Glomerular endothelial cell (primary cell): ENCODE measurements at regions not wholly inside any gene's neighbourhood (a gene's known extent, or its start where the extent isn't known, plus 50 kb on each side); places are given as distances from the start of the nearest gene placed in this dataset.
"Not testable (repeated sequence)": the region's sequence is repeated elsewhere in the genome, so short reads cannot be mapped to it uniquely, and the experiment has no call there.

Source experiments
- DNase-seq: peaks from one replicate; pipeline ENCODE4 v3.0.0-alpha.2; 2011; ENCODE audit warnings: low read depth, low spot score; ENCODE audit errors: extremely low read depth

DNA sequence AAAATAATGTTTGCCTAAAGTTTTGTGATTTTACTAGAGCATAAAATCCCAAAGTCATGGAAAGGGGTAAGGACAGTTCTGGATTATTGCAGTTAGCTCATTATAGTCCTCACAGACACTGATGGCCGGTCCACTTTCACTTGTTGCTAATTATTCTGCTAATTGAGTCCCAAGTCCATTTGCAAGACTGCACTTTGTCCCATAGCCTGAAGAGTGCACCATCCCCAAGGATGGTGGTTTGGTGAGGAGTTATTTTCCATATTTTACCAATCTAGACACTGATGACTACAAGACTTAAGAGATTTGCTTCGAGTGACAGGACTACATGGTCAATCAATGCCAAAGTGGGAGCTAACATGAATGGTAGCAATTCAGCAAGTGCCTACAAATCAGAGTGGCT, 181.8 kb upstream of the CACNA2D1 start:
- no peak for DNase-seq

DNA sequence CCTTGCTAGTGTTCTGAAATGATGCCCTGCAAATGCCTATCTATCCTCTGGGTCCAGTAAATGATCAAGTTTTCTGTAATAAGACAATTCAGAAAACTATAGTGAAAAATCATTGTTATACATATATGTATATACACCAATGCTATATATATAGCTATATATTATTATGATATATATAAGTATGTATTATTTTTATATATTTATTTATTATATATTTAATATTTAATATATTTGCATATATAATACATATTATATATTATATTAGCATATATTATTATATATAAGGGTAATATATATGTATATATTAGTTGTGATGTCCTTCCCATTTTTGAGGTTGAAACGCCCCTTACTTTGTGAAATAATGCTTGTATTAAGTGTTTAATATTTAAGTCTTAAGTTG, 181.4 kb upstream of the CACNA2D1 start:
- DNase-seq, result no peak

DNA sequence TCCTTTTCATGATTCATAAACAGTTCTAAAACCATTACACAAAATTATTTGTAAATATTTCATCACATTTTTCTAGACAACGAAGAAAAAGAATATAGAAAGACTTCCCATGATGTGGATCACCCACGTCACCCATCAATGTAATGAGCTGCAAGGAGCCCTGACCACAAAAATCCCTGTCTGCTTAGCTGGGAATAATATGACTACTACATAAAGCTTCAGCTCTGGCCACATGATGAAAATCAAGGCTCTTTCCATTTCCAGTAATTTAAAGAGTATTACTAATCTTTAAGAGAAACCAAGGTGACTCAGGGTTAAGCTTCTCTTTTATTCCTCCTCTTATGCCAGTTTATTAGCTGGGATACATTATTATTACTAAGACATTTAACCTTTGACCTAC, 180.8 kb upstream of the CACNA2D1 start:
- DNase-seq, result no peak

DNA sequence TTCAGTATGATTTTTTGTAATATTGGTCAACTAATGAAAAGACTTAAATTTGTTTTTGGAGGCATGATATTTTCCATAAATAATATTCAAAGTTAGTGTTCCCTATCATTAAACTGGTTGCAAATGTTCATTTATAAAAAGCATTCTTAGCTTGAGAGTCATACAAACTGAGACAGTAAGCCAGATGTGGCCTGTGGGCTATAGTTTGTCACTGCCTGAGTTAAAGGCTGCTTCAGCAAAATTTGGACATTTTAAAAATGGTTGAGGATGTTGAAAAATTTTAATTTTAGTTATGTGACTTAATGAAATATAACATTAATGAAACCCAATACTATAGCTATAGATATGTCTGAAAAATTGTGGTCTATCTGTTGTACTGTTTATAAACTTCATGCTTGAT, 180.2 kb upstream of the CACNA2D1 start:
- DNase-seq, result no peak

DNA sequence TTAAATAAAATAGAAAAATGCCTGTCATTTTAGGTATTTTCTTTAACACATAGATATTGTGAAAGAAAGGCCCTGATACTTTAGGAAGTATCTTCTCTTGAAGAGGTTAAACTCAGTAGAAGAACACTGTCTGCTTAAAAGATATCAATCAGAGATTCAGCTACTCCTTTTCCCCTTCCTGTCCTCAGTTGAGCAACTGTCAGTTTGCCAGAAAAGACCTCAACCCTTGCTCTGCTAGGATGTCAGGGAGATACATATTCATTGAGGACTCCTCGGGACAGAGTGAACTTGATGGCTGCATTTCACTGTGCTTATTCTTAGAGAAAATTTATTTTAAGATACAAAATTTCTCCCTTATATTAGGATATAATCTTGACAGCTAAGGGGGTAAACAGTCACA, 173.6 kb upstream of the CACNA2D1 start:
- DNase-seq, result no peak

DNA sequence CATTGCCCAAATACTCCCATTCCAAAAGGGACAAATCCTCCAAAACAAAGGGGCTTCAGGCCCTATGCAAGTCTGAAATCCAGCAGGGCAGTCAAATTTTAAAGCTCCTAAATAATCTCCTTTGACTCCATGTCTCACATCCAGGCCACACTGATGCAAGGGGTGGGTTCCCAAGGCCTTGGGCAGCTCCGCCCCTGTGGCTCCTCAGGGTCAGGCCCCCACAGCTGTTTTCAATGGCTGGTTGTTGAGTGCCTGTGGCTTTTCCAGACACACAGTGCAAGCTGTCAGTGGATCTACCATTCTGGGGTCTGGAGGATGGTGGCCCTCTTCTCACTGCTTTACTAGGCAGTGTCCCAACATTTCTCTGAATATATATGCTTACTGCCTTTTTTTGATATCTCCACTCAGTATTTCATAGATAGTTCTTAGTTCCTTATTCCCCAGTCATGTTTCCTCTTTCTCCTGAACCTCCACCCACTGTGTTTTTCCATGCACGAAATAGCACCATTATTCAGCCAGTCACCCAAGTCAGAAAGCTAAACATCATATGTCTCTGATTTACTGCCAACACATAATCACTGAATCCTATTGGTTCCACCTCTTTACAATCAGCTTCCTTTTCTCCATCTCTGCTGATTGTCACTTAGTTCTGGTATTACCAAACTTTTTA, 172.6 kb upstream of the CACNA2D1 start:
- no peak for DNase-seq

DNA sequence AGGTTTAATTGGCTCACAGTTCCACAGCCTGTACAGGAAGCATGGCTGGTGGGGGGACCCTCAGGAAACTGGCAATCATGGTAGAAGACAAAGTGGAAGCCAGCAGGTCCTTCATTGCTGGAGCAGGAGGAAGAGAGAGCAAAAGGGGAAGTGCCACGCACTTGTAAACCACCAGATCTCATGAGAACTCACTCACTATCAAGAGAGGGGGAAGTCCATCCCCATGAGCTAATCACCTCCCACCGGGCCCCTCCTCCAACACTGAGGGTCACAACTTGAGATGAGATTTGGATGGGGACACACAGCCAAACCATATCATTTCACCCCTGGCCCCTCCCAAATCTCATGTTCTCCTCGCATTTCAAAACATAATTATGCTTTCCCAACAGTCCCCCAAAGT, 171.9 kb upstream of the CACNA2D1 start:
- DNase-seq, result no peak

DNA sequence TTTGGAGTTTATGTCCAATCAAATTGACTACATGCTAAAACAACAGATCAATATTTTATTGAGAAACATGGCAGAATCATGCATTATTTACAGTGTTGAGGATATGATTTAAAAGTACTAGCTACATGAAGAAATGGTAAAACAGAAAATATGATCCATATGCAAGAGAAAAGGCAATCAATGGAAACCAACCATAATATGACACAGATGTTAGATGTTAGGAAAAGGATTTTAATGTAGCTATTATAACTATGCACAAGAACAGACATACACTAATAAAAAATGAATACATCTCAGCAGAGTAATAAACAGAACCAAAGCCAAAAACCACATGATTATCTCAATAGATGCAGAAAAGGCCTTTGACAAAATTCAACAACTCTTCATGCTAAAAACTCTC, 166.2 kb upstream of the CACNA2D1 start:
- no peak for DNase-seq

DNA sequence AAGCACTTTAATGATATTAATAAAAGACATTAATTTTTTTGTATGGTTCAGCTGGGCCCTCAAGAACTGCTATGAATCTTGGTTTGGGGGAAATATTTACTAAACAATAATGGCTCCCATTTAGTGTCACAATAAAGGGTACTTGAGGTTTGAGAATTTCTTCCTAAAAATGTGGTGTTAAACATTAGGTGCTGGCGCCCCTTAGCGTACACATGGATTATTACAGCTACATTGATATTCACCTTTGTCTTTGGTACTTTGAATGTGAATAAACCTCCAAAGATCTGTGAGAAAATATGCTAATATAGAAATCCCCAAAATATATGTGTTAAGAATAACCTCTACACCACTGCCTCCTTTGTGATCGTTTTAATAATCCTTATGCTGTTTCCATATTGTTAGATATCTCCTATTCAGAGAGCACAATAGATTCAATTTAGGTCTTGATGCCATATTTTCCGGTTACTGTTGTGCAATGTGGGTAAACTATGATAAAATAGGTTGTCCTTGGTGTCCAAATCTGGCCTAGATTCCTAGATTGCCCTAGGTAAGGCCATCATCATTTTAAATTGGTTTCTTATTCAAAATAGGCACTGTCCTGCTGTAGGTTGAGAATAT, 161.8 kb upstream of the CACNA2D1 start:
- DNase-seq, result no peak

DNA sequence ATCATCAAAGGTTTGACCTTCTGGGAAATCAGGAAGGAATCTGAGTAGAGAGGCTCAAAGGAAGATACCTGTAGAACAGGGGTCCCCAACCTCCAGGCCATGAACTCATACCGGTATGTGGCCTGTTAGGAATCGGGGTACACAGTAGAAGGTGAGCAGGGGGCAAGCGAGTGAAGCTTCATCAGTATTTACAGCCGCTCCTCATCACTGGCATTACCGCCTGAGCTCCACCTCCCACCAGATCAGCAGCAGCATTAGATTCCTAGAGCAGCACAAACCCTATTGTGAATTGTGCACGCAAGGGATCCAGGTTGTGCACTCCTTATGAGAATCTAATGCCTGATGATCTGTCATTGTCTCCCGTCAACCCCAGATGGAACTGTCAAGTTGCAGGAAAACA, 158.5 kb upstream of the CACNA2D1 start:
- no peak for DNase-seq

DNA sequence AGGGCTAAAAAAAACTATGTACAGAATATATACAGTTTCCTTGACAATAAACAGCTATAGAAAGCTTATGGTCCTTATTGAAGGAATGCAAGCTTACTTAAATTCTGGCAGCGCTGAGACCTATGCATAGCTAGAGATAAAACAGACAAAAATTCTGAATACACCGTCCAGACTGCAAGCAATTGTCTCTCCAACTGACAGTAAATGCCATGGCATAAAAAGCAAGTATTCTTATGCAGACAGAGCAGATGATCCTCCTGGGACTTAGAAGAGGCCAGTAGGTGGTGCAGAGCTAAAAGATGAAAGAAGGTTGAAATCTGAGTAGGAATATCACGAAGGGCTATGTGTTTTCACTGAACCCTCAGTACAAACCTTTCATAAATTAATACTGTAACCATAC, 157.0 kb upstream of the CACNA2D1 start:
- DNase-seq, result no peak

DNA sequence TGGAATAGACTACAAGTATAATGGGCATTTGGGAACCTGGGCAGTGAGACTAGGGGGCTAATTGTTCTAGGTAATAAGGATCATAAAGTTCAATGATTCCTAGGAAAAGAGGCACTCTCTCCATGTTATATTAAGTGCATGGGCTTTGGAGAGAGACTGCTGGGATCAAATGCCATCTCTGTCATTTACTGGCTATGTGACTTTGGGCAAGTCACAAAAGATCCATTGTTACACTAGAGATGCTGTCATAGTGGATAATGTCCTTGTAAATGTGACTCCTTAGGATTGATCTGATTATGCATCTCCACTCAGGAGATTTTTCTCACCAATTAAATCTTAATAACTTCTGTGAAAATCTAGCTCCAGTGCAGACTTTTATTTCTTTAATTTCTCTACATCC, 156.3 kb upstream of the CACNA2D1 start:
- DNase-seq, result no peak

DNA sequence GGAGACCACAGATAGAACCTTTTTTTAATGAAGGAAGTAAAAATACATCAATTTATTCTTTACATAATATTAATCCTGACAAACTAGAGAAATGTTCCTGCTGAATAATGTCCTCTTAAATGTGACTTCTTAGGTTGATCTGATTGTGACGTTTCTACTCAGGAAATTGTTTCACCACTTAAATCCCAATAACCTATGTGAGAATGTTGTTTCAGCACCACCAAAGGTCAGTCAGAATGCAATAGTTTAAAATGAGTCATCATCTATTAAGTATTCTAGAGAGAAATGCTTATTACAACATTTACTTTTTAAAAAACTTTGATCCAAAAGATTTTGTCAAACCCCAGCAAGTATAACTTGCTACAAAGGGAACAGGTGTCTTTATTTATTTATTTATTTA, 155.4 kb upstream of the CACNA2D1 start:
- DNase-seq, result no peak

DNA sequence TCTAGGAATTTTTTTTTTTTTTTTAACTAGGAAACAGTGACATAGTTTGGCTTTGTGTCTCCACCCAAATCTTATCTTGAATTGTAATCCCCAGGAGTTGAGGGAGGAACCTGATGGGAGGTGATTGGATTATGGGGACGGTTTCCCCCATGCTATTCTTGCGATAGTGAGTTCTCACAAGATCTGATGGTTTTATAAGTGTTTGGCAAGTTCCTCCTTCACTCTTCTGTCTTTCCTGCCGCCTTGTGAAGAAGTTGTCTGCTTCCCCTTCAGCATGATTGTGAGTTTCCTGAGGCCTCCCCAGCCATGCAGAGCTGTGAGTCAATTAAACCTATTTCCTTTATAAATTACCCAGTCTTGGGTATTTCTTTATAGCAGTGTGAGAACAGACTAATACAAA, 152.2 kb upstream of the CACNA2D1 start:
- DNase-seq, result not testable (repeated sequence)

DNA sequence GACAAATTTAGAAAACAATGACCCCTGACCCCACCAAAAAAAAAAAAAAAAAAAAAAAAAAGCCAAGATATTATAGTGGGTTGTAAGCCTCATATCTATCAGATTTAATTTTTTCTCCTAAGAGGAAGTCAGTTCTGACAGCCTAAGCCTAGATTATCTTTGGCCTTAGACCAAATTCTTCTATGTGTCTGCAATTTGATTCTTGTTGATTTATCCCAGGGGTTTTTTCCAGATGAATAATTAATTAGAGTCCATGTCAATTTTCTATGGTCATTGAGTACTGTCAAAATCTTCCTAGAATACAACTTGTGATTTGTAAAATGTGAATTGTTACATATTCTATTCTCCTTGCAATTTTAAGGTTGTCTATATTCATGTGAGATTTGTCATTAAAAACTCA, 151.6 kb upstream of the CACNA2D1 start:
- no peak for DNase-seq

DNA sequence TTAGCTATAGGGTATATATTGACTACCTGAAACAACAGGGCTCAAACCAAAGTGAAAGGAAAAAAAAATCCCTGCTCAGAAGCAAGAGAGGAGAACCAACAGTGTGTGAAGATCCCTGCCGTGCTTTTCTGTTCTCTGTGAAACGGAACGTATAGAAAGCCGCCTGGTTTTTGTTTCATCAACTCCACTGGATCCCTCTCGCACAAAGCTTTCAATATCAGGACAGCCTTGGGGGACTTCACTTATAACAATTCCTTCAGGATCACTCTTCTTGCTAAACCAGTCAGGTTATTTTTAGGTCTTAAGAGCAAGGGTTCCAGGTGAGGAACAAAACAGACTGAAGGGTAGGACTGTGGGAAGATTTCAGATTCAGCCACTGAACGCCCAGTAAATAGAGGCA, 151.1 kb upstream of the CACNA2D1 start:
- DNase-seq, result no peak

DNA sequence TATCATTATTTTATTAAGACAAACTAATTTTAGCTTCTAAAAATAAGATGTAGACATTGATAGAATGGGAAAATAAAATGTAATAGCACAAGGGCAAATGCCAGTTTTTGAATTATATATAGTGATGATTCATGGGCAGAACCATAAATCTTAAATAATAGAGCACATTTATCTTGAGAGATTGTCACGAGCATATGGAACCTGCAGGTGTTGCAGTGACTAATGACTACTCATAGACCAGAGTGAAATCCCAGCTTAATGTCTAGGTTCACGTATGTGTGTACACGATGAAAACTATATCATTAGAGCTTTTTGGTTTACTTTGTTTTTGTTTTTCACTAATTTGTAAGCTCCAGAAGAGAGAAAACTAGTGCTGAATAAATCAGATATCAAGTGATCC, 150.2 kb upstream of the CACNA2D1 start:
- no peak for DNase-seq

DNA sequence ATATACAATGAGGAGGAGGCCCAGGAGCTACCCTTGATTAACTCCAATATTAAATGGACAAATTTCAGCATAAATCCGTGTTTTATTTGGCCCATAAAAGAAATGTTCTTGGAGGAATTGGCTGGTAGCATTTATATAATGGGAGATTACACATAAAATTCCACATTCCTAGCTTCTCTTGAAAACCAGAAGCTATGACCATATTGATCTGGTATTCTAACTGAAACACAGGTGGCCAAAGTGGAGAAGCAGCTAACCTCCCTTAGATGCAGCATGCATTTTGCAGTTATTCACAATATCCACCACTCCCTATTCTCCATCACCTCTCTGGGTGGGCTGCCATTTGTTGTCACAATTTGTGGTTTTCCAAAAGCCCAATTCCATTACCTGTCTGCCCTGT, 148.8 kb upstream of the CACNA2D1 start:
- DNase-seq, result no peak

DNA sequence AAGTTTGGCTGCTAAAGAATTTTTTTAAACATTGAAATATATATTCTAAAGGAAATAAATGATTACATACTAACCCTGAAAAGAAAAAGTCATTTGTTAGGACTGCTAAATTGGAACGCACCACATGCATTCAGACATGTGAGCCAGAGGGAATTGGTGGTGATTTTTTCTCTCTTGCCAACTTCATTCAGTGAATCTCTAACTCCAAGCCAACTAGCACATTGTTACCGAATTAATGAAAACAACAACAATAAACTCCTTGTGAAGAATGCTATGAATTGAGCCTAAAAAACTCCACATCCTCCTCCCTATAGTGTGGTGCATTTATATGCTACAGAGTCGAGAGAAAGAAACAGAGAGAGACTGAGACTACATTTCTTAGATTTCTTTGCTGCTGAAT, 135.5 kb upstream of the CACNA2D1 start:
- no peak for DNase-seq

DNA sequence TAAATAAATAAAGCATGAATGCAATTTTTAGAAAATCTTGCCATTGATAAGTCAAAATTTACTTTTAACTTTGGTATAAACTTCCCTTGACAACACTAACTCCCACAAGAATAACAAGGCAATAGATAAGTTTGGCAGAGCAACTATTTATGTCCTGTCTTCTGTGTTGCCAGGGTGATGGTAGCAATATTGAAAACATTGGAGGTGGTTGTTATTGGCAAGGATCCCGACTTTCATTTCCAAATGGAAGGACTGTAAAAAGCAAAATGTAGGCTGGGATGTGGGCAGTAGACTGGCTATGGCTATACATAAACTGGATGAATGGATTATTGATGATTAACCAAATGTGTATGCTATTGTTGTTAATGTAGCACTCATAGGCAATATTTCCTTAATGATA, 134.9 kb upstream of the CACNA2D1 start:
- DNase-seq, result no peak

DNA sequence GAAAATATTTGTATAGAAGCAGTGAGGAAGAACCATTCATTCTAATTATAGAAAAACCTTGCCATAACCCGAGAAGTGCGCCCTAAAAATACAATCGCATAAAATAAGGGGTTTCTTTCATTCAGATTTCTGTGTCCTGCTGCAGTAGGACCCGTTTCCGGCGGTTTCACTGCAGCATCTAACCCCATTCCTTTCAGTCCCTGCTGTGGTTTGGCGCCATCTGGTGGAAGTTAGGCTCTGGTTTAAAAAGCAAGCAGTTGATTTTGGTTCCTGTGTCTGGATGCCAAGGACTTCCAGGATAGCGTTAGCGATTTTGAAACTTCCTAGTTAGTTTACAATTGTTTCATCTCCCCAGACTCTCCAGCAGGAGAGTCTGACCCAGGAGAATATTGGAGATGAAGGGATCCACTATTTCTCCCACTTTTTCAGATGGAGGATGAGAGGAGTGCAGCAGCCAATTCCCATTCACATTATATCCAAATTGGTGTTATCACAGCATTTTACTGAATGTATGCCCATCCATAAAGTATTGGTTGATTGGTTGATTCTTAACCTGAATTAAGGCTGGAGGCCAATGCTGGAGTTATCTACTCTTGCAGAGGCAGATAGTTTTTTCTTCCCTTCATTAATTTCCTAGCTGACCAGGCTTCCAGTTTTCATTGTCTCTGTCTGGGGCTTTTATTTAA, 128.8 kb upstream of the CACNA2D1 start:
- DNase-seq, result peak; percentile 71

DNA sequence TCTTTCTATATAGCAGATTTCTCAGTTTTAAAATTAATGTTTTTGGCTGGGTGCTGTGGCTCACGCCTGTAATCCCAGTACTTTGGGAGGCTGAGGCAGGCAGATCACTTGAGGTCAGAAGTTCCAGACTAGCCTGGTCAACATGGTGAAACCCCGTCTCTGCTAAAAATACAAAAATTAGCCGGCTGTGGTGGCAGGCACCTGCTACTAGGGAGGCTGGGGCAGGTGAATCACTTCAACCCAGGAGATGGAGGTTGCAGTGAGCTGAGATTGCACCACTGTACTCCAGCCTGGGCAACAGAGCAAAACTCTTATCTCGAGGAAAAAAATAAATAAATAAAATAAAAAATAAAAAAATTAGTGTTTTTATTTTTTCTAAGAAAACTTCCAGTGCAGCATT, 127.5 kb upstream of the CACNA2D1 start:
- DNase-seq, result not testable (repeated sequence)
